ENCODE measurements at regions not wholly inside any gene's neighbourhood (a gene's known extent, or its start where the extent isn't known, plus 50 kb on each side); places are given as distances from the start of the nearest gene placed in this dataset.

DNA sequence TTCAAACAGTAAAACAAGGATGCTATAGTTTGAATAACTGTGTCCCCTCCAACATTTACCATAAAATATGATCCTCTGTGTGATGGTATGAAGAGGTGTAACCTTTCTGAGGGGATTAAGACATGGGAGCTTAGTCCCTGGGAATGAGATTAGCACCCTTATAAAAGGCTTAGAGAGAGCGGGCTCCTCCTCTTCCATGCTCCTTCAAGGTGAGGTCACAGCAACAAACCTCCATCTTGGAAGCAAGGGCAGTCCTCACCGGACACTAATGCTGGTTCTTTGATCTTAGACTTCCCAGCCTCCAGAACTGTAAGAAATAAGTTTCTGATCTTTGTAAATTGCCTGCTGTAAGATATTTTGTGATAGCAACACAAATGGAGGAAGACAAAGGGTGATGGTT lies 700.3 kb downstream of the TMEM182 start:
- BruUV-seq (replicated peaks), result no TSS peak
- no peak for FAIRE-seq
- no peak for DNase-seq (ENCODE audit: low read depth, low spot score)

More for the DNA sequence above, 700.3 kb downstream of the TMEM182 start:
- Histone ChIP-seq H3K27ac (ENCODE audit: insufficient read depth, low read depth, low read length) (no peak overlapping the region), H3K4me3 (replicated peaks in 1 of 3; ENCODE audit: insufficient read depth in 1 of 3, low read depth in 1 of 3, low read length in 3 of 3) (no peak overlapping the region), H3K9me3 (replicated peaks; ENCODE audit: control insufficient read depth, insufficient read depth, low read length) (no peaks in the 10 kb centered on the region), H4K20me1 (replicated peaks; ENCODE audit: control insufficient read depth, extremely low read depth, insufficient read depth, low read length) (no peaks in the 10 kb centered on the region), H3K79me2 (ENCODE audit: control insufficient read depth, insufficient read depth, low read length) (no peaks in the 10 kb centered on the region), H3K4me2 (ENCODE audit: insufficient read depth, low read length) (no peak overlapping the region), H3K4me1 (ENCODE audit: control insufficient read depth, extremely low read depth, insufficient read depth, low read length) (no peaks in the 10 kb centered on the region), H3K9ac (replicated peaks; ENCODE audit: extremely low read depth, insufficient read depth, low read length) (no peak overlapping the region), H3K9me1 (replicated peaks; ENCODE audit: control insufficient read depth, extremely low read depth, insufficient read depth, low read length) (no peaks in the 10 kb centered on the region), H2AFZ (ENCODE audit: low read depth, low read length) (no peak overlapping the region), H3K36me3 (ENCODE audit: control insufficient read depth in 2 of 2, extremely low read depth in 1 of 2, insufficient read depth in 2 of 2, low read length in 2 of 2) (no peaks in the 10 kb centered on the region), H3K27me3 (ENCODE audit: control insufficient read depth in 2 of 2, insufficient read depth in 2 of 2, low read length in 2 of 2) (no peaks in the 10 kb centered on the region)
- ChIA-PET CTCF (no interaction called here), POLR2A (no interaction called here)
- TF ChIP-seq, protein P1, sequence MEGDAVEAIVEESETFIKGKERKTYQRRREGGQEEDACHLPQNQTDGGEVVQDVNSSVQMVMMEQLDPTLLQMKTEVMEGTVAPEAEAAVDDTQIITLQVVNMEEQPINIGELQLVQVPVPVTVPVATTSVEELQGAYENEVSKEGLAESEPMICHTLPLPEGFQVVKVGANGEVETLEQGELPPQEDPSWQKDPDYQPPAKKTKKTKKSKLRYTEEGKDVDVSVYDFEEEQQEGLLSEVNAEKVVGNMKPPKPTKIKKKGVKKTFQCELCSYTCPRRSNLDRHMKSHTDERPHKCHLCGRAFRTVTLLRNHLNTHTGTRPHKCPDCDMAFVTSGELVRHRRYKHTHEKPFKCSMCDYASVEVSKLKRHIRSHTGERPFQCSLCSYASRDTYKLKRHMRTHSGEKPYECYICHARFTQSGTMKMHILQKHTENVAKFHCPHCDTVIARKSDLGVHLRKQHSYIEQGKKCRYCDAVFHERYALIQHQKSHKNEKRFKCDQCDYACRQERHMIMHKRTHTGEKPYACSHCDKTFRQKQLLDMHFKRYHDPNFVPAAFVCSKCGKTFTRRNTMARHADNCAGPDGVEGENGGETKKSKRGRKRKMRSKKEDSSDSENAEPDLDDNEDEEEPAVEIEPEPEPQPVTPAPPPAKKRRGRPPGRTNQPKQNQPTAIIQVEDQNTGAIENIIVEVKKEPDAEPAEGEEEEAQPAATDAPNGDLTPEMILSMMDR (IDR thresholded peaks at IDR 0.05; ENCODE audit: extremely low read depth in 1 of 2, insufficient read depth in 1 of 2, low read depth in 1 of 2, low read length in 2 of 2), result no peak
- TF ChIP-seq, protein P2, sequence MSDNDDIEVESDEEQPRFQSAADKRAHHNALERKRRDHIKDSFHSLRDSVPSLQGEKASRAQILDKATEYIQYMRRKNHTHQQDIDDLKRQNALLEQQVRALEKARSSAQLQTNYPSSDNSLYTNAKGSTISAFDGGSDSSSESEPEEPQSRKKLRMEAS (IDR thresholded peaks at IDR 0.05; ENCODE audit: insufficient read depth, insufficient read length), result no peak
- no peak for TF ChIP-seq FOS (IDR thresholded peaks at IDR 0.05; ENCODE audit: borderline replicate concordance, insufficient read depth, low read length)
- TF ChIP-seq POLR2AphosphoS5 (IDR thresholded peaks at IDR 0.05; ENCODE audit: insufficient read depth, low read depth, low read length), result no peak
- TF ChIP-seq MYC (IDR thresholded peaks at IDR 0.05; ENCODE audit: low read depth, low read length), result no peak
- no peak for TF ChIP-seq POLR2A (IDR thresholded peaks at IDR 0.05; ENCODE audit: low read depth, low read length)
- no peak for TF ChIP-seq JUN (IDR thresholded peaks at IDR 0.05; ENCODE audit: borderline replicate concordance, insufficient read depth, insufficient read length, low read depth)
- TF ChIP-seq EZH2 (IDR thresholded peaks at IDR 0.05; ENCODE audit: borderline replicate concordance, low read depth, low read length, severe bottlenecking), result no peak
- no peak for TF ChIP-seq GATA2 (IDR thresholded peaks at IDR 0.05; ENCODE audit: insufficient read depth, insufficient read length, low read depth, low read length)
- intact Hi-C loops (cut with micrococcal nuclease), result no loop called here
- dilution Hi-C loops (cut with MboI; ENCODE audit: extremely low pct_ligation_motif_present, low sequenced_read_pairs), result no loop called here

All from endothelial cell of umbilical vein (primary cell).